PC-3 (cell line): ENCODE measurements at regions not wholly inside any gene's neighbourhood (a gene's known extent, or its start where the extent isn't known, plus 50 kb on each side); places are given as distances from the start of the nearest gene placed in this dataset.

Experiments used
- CTCF ChIP-seq: fragments of 300-600 bp; sonication (generic); conservative IDR thresholded peaks from 2 replicates; pipeline ENCODE4 v1.5.1; 2017; ENCODE audit warnings: antibody characterized with exemption, low read depth, mild to moderate bottlenecking, low read length
- EZH2phosphoT487 ChIP-seq: fragments of 300-600 bp; sonication (generic); IDR thresholded peaks from 2 replicates; pipeline ENCODE4 v1.6.1; 2018; ENCODE audit warnings: mild to moderate bottlenecking, antibody characterized with exemption, low read length, borderline replicate concordance

GRCh38 chr12:61985830-61986229 lies 274.4 kb upstream of the USP15 start:
- TF ChIP-seq CTCF (no peak), EZH2phosphoT487 (no peak)
